ENCODE measurements at regions not wholly inside any gene's neighbourhood (a gene's known extent, or its start where the extent isn't known, plus 50 kb on each side); places are given as distances from the start of the nearest gene placed in this dataset.
"Not testable (repeated sequence)": the region's sequence is repeated elsewhere in the genome, so short reads cannot be mapped to it uniquely, and the experiment has no call there.

DNA sequence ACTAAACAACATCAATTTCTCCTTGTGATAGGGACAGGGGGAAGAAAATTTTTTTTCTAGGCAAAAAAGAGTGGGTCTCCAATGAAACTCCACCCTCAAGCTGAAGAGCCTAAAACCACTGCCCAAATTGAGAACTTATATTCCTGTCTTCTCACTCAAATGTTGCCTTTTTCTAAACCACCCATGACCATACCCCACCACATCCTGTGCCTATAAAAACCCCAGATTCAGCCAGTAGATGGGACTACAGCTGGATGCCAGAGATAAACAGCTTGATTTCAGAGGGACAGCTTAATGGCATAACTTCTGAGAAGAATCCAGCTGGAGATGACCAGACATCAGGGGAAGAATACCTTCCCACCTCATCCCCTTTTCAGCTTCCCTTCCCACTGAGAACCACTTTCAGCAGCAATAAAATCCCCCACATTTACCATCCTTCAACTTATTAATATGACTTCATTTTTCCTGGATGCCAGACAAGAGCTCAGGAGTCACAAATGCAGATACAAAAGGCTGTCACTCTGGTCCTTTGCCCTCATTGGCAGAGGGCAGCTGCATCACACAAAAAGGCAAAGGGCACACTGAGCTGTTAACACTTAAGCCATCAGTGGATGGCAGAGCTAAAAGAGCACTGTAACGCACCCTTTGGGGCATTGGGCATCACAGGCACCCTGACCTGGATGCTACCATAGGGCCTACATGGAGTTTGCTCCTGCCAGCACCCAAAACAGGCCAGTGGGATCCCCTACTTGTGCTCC is 972.5 kb upstream of the CTNND2 start:
- DNase-seq (ENCODE audit: low spot score): no peak

GRCh38 chr5:12870872-12871539 is 966.8 kb upstream of the CTNND2 start:
- no peak for DNase-seq (ENCODE audit: low spot score)

- no peak for DNase-seq (ENCODE audit: low spot score)
Measured at GRCh38 chr5:12865529-12865928, 961.3 kb upstream of the CTNND2 start.

DNA sequence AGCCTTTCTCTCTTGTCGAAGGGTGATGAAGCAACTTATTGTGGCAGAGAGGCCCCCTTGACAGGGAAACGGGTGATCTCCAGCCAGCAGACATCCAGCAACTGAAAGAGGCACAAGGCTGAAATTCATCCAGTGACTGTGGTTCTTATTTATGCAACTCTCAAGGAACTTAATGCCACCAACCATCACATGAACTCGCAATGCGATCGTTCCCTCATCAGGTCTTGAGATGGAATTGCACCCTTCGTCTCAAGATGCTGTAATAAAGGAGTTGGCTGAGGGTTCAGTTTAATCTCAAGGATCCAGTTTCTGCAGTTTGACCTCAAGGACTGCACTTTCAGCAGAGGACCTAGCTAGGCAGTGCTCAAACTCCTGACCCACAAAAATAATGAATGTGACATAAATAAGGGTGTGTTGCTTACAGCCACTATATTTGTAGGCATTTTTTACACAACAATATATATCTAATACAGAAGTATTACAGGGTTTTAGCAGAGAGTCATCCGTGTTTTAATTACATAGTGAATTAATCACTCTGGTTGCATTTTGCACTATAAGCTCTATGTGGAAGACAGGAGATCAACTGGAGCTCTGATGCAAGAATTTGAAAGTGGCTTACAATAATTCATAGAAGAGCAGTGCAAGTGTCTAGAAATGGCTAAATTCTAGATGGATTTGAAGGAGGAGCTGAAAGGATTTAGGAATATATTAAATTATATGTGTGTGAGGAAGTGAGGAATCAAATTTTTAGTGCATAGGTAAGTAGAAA is 957.8 kb upstream of the CTNND2 start:
- no peak for DNase-seq (ENCODE audit: low spot score)

- DNase-seq (ENCODE audit: low spot score): not testable (repeated sequence)
Measured at GRCh38 chr5:12856105-12856504, 951.9 kb upstream of the CTNND2 start.

GRCh38 chr5:12854386-12854785 is 950.1 kb upstream of the CTNND2 start:
- DNase-seq (ENCODE audit: low spot score): no peak

- DNase-seq (ENCODE audit: low spot score): no peak
Measured at GRCh38 chr5:12851761-12852160, 947.5 kb upstream of the CTNND2 start.

DNA sequence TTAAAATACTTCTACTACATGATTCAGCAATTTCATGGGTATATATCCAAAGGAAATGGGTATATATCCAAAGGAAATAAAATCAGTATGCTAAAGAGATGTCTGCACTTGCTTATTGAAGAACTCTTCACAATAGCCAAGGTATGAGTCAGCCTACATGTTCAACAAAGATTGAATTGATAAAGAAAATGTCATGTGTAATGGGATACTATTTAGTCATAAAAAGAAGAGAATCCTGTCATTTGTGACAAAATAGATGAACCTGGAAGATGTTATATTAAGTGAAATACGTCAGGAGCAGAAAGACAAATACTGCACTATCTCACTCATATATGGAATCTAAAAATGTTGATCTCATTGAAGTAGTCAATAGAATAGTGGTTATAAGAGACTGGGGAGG is 944.5 kb upstream of the CTNND2 start:
- no peak for DNase-seq (ENCODE audit: low spot score)

DNA sequence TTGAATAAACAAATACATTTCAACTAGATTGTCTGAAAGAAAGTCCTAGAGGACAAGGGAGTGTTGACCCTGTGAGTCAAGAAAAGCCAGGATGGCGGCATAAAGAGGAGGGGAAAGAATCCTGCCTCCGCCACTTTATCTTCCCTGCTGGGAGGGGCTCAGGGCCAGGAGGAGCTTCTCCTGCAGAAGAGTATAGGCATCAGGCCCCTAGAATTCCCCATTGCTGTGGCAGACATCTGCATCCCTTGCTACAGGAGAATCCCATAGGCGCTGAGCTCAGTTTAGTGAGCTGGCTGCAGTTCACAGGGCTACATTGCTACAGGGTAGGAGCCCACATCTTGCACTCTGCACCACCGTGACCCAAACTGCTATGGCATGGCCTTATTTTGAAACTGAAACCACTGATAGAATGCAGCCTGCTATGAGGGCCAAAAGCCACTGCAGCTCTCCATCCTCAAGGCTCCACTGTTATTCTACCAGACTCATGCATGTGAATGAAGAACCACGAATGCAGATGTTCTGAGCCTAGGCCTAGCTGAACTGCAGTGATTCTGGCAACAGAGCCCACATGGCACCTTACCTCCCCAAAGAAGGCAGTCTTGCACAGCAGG is 941.4 kb upstream of the CTNND2 start:
- no peak for DNase-seq (ENCODE audit: low spot score)

GRCh38 chr5:12840972-12841371 is 936.7 kb upstream of the CTNND2 start:
- no peak for DNase-seq (ENCODE audit: low spot score)

DNA sequence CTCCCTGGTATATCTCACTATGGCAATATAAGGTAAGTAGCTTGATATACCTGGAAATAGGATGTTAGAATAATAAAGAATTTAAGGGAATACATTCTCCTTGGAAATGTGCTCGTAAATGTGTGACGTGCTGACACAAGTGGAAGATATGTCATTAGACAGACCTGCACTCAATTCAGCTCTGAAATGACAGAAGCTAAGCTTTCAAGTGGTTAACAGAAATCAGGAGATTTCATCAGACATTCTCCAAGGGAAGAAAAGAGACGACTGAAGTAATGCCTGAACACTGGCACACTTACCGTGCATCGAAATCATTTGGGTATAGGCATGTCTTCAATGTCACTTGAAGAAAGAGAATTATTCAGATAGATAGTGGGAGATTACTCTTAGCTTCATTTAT is 933.3 kb upstream of the CTNND2 start:
- no peak for DNase-seq (ENCODE audit: low spot score)

- DNase-seq (ENCODE audit: low spot score): no peak
Measured at GRCh38 chr5:12825163-12825562, 920.9 kb upstream of the CTNND2 start.

DNA sequence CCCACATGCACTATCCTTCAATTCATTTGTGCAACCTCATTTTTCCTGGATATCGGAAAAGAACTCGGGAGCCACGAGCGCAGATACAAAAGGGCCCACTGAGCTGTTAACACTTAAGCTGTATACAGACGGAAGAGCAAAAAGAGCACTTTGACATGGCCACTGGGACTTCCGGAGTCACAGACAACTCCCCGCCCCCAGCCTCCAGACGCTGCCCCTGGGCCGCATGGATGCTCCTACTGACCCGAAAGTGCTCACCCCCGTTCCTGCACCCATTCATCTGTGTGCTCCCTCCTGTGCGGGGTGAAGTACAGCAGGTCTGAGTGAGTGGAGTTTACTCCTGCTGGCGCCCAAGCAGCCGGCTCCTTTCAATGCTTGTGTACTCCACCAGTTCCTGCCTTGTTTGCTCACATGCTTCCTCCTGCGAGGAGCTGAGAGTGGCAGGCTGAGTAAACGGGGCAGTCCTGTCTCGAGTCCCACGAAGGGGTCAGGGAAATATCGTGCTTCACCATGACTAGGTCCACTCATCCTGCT is 901.0 kb upstream of the CTNND2 start:
- no peak for DNase-seq (ENCODE audit: low spot score)

DNA sequence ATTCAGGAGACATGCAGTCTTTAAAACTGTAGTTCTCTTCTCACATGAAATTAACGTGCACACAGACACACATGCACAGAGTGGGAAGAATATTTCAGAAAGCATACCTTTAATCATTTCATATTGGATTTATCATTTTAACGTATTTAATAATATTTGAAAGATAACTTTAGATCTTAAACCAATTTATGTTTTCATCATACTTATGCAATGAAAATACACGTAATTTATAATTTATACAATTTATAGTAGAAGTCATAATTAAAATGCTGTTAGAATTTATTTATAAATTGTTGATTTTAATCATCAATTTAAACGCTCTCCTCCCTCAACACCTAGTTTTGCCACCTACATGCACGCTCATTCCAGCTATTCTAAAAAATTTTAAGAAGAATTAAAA is 894.9 kb upstream of the CTNND2 start:
- no peak for DNase-seq (ENCODE audit: low spot score)

GRCh38 chr5:12795333-12795663 is 891.1 kb upstream of the CTNND2 start:
- no peak for DNase-seq (ENCODE audit: low spot score)

- DNase-seq (ENCODE audit: low spot score): no peak
Measured at GRCh38 chr5:12794476-12795332, 890.5 kb upstream of the CTNND2 start.

DNA sequence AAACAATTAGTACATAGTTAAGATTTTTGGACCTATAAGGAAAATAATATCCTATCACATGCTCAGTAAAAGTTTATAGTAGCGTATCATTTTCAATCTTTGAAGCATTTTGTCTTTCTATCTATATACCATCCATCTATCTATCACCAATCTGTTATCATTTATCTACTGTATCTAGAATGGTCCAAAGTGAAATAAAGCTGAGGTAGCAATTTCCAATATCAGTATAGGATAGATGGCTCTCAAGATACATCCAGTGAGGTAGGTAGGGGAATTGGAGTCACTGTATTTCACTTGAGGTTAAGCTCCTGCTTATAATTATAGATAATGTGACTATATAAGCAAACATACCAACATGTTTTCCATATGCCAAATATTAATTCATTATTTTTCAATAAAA is 889.1 kb upstream of the CTNND2 start:
- no peak for DNase-seq (ENCODE audit: low spot score)

GRCh38 chr5:12780536-12780935 is 876.3 kb upstream of the CTNND2 start:
- no peak for DNase-seq (ENCODE audit: low spot score)

- DNase-seq (ENCODE audit: low spot score): no peak
Measured at GRCh38 chr5:12777342-12777741, 873.1 kb upstream of the CTNND2 start.

GRCh38 chr5:12772276-12772675 is 868.0 kb upstream of the CTNND2 start:
- DNase-seq (ENCODE audit: low spot score): no peak

GRCh38 chr5:12759377-12759776 is 855.1 kb upstream of the CTNND2 start:
- DNase-seq (ENCODE audit: low spot score): no peak

All from mucosa of gallbladder (tissue), 1 donor.